CD8-positive, alpha-beta memory T cell (primary cell): ENCODE measurements at regions not wholly inside any gene's neighbourhood (a gene's known extent, or its start where the extent isn't known, plus 50 kb on each side); places are given as distances from the start of the nearest gene placed in this dataset.
A peak's percentile ranks its signal among the peaks of the same experiment; 100 is the strongest.

ENCODE experiments used
- CTCF ChIA-PET: fragments of 350-600 bp; sonication (Branson Sonifier 250); formaldehyde crosslinking; loops from one replicate; lab custom pipeline; 2021; ENCODE audit warnings: antibody characterized with exemption; lab: Charles Lee
- POLR2A ChIA-PET: fragments of 350-600 bp; sonication (Branson Sonifier 250); formaldehyde crosslinking; loops from one replicate; lab custom pipeline; 2021; ENCODE audit warnings: antibody characterized with exemption; lab: Charles Lee
- DNase-seq, 5 donors: peaks; one replicate each; pipeline versions ENCODE4 v3.0.0 to v3.0.0-alpha.2; 2020 to 2022; ENCODE audit warnings: mixed read lengths in 1 of 5
- H3K27ac ChIP-seq: one replicate; pipeline ENCODE4 v1.7.0; 2013; ENCODE audit warnings: low read depth, mild to moderate bottlenecking, low read length, moderate library complexity
- H3K27me3 ChIP-seq: 2 replicates; pipeline ENCODE4 v1.7.0; 2013; ENCODE audit warnings: low read length, mild to moderate bottlenecking; ENCODE audit not compliant: insufficient read depth, poor library complexity, severe bottlenecking
- H3K36me3 ChIP-seq: 2 replicates; pipeline ENCODE4 v1.7.0; 2013; ENCODE audit warnings: mild to moderate bottlenecking, low read length, moderate library complexity; ENCODE audit not compliant: insufficient read depth
- H3K4me1 ChIP-seq: 2 replicates; pipeline ENCODE4 v1.7.0; 2013; ENCODE audit warnings: mild to moderate bottlenecking, low read length, moderate library complexity; ENCODE audit not compliant: insufficient read depth
- H3K4me3 ChIP-seq: 2 replicates; pipeline ENCODE4 v1.7.0; 2013; ENCODE audit warnings: mild to moderate bottlenecking, low read length
- H3K9me3 ChIP-seq: 2 replicates; pipeline ENCODE4 v1.7.0; 2013; ENCODE audit warnings: mild to moderate bottlenecking, low read length
- H3K27ac Mint-ChIP-seq, 8 donors: one replicate each; pipeline ENCODE4 v1.8.0; 2020 to 2021; ENCODE audit warnings: mixed read lengths in 8 of 8, mild to moderate bottlenecking in 6 of 8, inconsistent platforms in 3 of 8, moderate library complexity in 3 of 8
- H3K27me3 Mint-ChIP-seq, 2 donors: one replicate each; pipeline ENCODE4 v1.8.0; 2020 to 2021; ENCODE audit warnings: mixed read lengths in 2 of 2, mild to moderate bottlenecking in 1 of 2, moderate library complexity in 1 of 2
- H3K36me3 Mint-ChIP-seq, 3 donors: one replicate each; pipeline ENCODE4 v1.8.0; 2020 to 2021; ENCODE audit warnings: mixed read lengths in 3 of 3, inconsistent platforms in 1 of 3, mild to moderate bottlenecking in 1 of 3
- H3K4me1 Mint-ChIP-seq, 3 donors: one replicate each; pipeline ENCODE4 v1.8.0; 2020 to 2021; ENCODE audit warnings: mixed read lengths in 3 of 3, inconsistent platforms in 1 of 3, mild to moderate bottlenecking in 1 of 3
- H3K4me3 Mint-ChIP-seq, 7 donors: one replicate each; pipeline ENCODE4 v1.8.0; 2020 to 2021; ENCODE audit warnings: mixed read lengths in 7 of 7, mild to moderate bottlenecking in 6 of 7, moderate library complexity in 4 of 7, inconsistent platforms in 2 of 7
- H3K9me3 Mint-ChIP-seq, 5 donors: one replicate each; pipeline ENCODE4 v1.8.0; 2020 to 2022; ENCODE audit warnings: mixed read lengths in 5 of 5, mild to moderate bottlenecking in 3 of 5, moderate library complexity in 2 of 5, inconsistent platforms in 1 of 5

DNA sequence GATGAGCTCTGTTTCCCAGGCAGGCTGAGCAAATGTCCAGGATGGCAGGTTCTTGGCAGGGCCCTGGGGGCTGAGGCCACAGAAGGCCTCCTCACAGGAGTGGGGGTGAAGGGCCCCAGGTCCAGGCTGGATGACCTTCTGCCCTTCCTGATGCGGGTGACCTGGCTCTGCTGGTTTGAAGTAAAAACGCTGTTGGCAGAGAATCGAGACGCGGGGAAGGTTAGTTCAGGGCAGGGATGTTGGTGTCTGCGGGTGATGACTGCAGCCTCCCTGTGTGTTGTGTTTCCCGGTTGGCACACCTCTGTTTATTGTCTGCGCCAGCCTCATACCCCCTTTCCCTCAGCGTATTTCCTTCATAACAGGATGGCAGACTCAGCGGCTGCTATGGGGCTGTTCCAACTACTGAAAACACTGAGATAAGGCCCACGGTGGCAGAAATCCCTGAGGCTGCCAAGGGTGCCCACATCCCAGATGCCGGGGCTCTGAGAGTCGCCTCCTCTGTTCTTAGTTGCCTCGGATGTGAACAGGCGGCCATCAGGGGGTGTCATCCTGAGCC, 104.6 kb downstream of the METRNL start:
- no peak for DNase-seq
- no peaks in the 10 kb centered on the region for H3K9me3 ChIP-seq
- Mint-ChIP-seq H3K4me1 (peaks cover 0 to 3% (median 0%) of the 10 kb centered on the region in 3 donors), H3K27ac (no peak overlapping the region), H3K36me3 (peaks cover 0 to 3% (median 0%) of the 10 kb centered on the region in 3 donors), H3K4me3 (no peak overlapping the region), H3K27me3 (peaks cover 0 to 5% of the 10 kb centered on the region in 2 donors), H3K9me3 (no peaks in the 10 kb centered on the region)
- H3K4me1 ChIP-seq: no peaks in the 10 kb centered on the region
- no peak overlapping the region for H3K4me3 ChIP-seq
- ChIA-PET CTCF (no interaction called here), POLR2A (interaction anchor here (0.9 kb wide), 1 partner anchor 15 kb away, joined by 6 read pairs; no protein-coding TSS in a partner anchor)
- H3K27me3 ChIP-seq: no peaks in the 10 kb centered on the region
- H3K27ac ChIP-seq: no peak overlapping the region
- no peaks in the 10 kb centered on the region for H3K36me3 ChIP-seq

DNA sequence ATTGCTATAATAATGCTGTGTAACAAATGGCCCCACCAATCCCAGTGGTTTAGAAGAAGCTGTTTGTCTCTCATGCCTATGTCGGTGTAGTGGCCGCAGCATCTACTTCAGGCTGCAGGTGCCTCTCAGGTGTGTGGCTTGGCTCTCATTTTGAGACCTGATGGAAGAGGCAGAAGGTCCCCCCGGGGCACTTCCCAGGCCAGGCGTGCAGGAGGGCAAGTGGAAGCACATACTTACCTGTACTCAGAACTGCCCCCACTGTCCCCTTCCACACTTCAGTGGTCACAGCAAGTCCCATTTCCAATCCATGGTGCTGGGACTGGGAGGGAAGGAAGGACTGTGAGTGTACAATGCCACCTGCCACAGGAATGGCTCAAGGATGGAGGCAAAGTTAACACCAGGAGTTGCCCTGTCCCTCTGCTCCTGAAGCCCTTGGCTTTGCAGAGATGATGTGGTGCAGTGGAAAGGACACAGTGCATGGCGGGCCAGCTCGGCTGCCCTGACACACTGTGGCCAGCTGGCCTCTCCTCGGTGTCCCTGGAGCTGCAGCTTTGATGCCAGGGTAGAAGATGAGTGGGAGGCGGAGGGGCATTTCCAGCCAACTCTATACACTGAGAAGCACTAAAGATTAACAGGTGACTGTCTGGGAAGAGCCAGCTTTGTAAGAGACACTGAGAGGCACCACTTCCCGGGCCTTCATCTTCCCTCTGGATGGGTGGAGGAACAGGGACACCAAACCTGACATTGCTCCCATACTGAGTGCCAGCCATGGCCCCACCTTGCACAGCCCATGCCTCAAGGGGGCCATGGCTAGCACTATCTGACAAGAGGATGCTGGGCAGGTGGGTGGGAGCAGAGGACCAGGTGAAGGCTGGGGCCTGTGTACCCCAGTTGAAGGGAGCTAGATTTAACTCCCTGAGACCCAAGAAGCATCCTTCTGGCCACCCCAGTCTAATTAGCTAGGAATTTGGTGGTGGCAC, 105.9 kb downstream of the METRNL start:
- no peak for DNase-seq
- Histone ChIP-seq H3K9me3 (no peaks in the 10 kb centered on the region), H3K4me3 (no peak overlapping the region), H3K27ac (no peak overlapping the region), H3K4me1 (no peaks in the 10 kb centered on the region), H3K27me3 (no peaks in the 10 kb centered on the region), H3K36me3 (no peaks in the 10 kb centered on the region)
- peaks cover 0 to 3% (median 0%) of the 10 kb centered on the region in 3 donors for H3K36me3 Mint-ChIP-seq
- no peak overlapping the region for H3K4me3 Mint-ChIP-seq
- ChIA-PET CTCF (no interaction called here), POLR2A (interaction anchor here (0.9 kb wide), 1 partner anchor 14 kb away, joined by 6 read pairs; no protein-coding TSS in a partner anchor)
- H3K9me3 Mint-ChIP-seq: no peaks in the 10 kb centered on the region
- peaks cover 0 to 3% (median 0%) of the 10 kb centered on the region in 3 donors for H3K4me1 Mint-ChIP-seq
- H3K27ac Mint-ChIP-seq: no peak overlapping the region
- peaks cover 0 to 7% of the 10 kb centered on the region in 2 donors for H3K27me3 Mint-ChIP-seq

DNA sequence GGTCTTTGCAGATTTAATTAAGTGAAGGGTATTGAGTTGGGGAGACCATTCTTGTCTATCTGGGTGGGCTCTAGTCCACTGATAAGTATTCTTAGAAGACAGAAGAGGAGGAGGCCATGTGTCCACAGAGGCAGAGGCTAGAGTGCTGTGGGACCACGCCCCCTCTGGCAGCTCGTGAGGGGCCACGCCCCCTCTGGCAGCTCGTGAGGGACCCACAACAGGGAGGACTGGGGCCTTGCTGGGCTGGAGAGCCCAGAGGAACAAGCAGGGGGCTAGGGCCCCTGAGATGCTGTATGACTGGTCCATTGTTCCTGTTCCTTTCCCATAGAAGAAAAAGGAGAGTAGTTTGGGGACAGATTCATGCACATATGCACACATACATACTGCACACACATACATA, 106.8 kb downstream of the METRNL start:
- ChIA-PET POLR2A (no interaction called here), CTCF (no interaction called here)

DNA sequence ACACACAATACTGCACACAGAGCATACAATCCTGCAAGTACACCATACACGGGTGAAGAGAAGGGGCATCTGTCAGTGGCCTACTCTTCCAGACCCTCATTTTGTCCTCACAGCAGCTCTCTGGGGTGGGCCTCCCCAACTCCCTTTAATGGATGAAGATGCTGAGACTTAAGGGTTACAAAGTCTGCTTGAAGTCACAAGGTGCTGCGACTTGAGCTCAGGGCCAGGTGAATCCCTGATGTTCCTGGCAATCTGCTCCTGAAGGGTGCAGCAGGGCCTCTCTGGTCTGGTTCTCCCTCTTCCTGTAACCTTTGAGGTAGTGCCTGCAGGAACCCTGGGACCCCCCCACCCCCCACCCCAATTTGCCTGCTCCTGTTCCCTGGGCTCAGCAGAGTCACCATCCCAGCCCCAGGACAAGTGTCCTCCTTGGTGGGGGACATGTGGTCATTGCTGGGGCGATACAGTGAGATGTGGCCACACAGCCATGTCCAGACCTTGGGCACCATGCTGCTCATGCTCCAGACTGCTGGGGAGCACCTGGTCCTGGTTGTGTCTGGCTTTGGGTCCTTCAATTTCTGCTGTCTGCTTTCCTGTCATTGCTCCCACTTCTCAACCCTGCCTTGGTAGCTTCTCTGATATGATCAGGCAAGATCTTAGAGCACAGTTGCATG, 107.5 kb downstream of the METRNL start:
- POLR2A ChIA-PET: no interaction called here

More for the DNA sequence above, 106.8 kb downstream of the METRNL start:
- H3K27me3 Mint-ChIP-seq: peaks cover 0 to 7% of the 10 kb centered on the region in 2 donors
- H3K27me3 ChIP-seq: no peaks in the 10 kb centered on the region
- H3K4me3 Mint-ChIP-seq: no peak overlapping the region
- peaks cover 0 to 3% (median 0%) of the 10 kb centered on the region in 3 donors for H3K36me3 Mint-ChIP-seq
- no peak overlapping the region for H3K27ac ChIP-seq
- no peaks in the 10 kb centered on the region for H3K9me3 ChIP-seq
- no peaks in the 10 kb centered on the region for H3K4me1 ChIP-seq
- no peak overlapping the region for H3K4me3 ChIP-seq
- H3K27ac Mint-ChIP-seq: no peak overlapping the region
- H3K9me3 Mint-ChIP-seq: no peaks in the 10 kb centered on the region
- no peaks in the 10 kb centered on the region for H3K36me3 ChIP-seq
- DNase-seq: no peak
- H3K4me1 Mint-ChIP-seq: peaks cover 3 to 4% (median 4%) of the 10 kb centered on the region in 3 donors

DNA sequence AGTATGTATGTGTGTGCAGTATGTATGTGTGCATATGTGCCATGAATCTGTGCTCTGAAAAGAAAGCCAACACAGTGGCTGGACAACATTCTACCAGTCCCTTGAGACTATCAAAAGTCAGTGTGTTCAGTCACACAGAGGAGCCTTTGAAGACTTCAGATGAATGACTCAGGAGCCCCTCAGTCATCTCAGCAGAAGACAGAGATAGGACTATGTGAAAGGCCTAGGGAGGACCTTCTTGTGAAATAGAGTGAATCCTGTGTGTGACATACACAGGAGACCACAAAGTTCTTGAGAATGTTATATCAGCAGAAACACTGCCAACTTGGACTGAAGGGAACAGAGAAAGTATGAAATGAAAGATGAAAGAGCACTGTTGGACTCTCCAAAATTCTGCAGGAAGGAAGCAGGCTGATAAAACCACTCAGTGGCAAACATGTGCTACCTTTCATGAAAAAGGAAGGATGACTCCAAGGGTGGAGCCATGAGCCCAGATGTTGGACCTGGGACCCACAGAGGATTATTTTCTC, 108.4 kb downstream of the METRNL start:
- Mint-ChIP-seq H3K36me3 (peaks cover 0 to 3% (median 0%) of the 10 kb centered on the region in 3 donors), H3K4me1 (peaks cover 3 to 10% (median 8%) of the 10 kb centered on the region in 3 donors), H3K9me3 (no peaks in the 10 kb centered on the region), H3K4me3 (no peak overlapping the region), H3K27ac (no peak overlapping the region), H3K27me3 (peaks cover 0 to 7% of the 10 kb centered on the region in 2 donors)
- no peak overlapping the region for H3K4me3 ChIP-seq
- DNase-seq: no peak
- POLR2A ChIA-PET: no interaction called here
- H3K4me1 ChIP-seq: no peaks in the 10 kb centered on the region
- H3K27me3 ChIP-seq: no peaks in the 10 kb centered on the region
- CTCF ChIA-PET: interaction anchor here (1.1 kb wide), 1 partner anchor 55 kb away, joined by 3 read pairs; no protein-coding TSS in a partner anchor
- no peaks in the 10 kb centered on the region for H3K9me3 ChIP-seq
- no peak overlapping the region for H3K27ac ChIP-seq
- no peaks in the 10 kb centered on the region for H3K36me3 ChIP-seq

More for the DNA sequence above, 107.5 kb downstream of the METRNL start:
- H3K27me3 ChIP-seq: no peaks in the 10 kb centered on the region
- DNase-seq: no peak
- CTCF ChIA-PET: interaction anchor here (1.1 kb wide), 1 partner anchor 54 kb away, joined by 3 read pairs; no protein-coding TSS in a partner anchor
- no peak overlapping the region for H3K4me3 ChIP-seq
- no peak overlapping the region for H3K27ac ChIP-seq
- Mint-ChIP-seq H3K4me1 (peaks cover 3 to 7% (median 6%) of the 10 kb centered on the region in 3 donors), H3K27me3 (peaks cover 0 to 7% of the 10 kb centered on the region in 2 donors), H3K4me3 (no peak overlapping the region), H3K27ac (peak overlapping the region in 1 of 8 donors; percentile 47), H3K36me3 (peaks cover 0 to 3% (median 0%) of the 10 kb centered on the region in 3 donors), H3K9me3 (no peaks in the 10 kb centered on the region)
- H3K4me1 ChIP-seq: no peaks in the 10 kb centered on the region
- no peaks in the 10 kb centered on the region for H3K36me3 ChIP-seq
- H3K9me3 ChIP-seq: no peaks in the 10 kb centered on the region

DNA sequence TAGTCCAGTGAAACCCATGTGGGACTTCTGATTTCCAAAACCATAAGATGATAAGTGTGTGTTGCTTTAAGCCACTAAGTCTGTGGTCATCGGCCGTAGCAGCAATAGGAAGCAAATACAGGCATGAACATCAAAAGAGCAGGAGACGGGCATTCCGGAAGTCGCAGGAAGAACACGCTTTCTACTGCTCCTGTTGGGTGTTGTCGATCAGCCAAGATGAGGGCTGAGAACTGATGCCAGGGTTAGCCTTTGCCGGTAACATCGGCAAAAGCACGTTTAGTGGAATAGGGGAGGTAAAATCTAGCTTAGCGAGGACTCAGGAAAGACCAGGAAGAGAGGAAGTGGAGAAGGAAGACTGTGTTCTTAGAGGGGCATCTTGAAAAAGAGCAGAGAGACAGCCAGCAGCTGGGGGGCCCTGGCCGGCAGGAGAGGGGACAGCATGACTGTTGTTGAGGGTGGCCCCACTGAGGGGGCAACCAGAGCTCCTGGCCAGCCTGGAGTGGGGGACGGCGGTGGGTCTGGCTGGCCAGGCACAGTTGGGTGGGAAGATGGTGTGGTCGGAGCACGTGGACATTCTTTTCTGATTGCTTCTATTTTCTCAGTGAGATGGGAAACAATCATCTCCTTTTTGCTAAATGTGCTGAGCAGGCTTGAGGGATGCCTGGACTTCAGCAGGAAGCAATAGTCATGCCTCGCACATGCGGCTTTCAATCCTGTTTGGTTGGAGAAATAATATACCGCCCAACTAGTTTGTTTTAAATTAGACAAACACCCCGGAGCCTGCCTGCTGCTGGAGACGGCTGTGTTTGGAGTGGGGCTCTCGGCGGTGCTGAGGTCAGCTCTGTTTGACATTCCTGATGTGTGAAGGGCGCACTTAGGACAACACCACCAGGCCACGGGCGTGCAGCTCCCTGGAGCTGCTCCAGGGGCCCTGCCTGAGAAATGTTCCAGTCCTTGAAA, 109.9 kb downstream of the METRNL start:
- CTCF ChIA-PET: no interaction called here
- no peak overlapping the region for H3K4me3 Mint-ChIP-seq

DNA sequence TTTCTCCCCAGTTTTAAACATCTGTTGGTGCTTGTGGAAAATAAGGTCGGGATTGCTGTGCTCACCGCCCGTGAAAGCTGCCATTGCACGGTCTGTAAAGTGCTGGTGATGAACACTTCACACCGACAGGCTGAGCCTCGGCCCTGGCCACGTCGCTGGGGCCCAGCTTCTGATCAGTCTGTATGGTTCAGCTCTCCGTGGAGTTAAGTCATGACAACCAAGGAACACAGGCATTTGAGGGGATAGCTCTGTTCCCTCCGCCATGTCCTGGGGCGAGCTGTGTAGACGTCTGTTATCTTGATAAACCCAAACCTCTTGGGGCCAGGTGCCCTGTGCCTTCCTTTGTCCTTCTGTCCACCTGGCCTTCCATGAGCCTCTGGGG, 110.6 kb downstream of the METRNL start:
- DNase-seq: peak in 1 of 5 donors; percentile 35
- Mint-ChIP-seq H3K4me1 (peaks cover 9 to 23% (median 16%) of the 10 kb centered on the region in 3 donors), H3K4me3 (no peak overlapping the region), H3K27me3 (peaks cover 0 to 7% of the 10 kb centered on the region in 2 donors), H3K27ac (no peak overlapping the region), H3K36me3 (peaks cover 0 to 3% (median 0%) of the 10 kb centered on the region in 3 donors), H3K9me3 (no peaks in the 10 kb centered on the region)
- ChIA-PET POLR2A (no interaction called here), CTCF (no interaction called here)
- Histone ChIP-seq H3K36me3 (no peaks in the 10 kb centered on the region), H3K4me1 (peaks cover 5% of the 10 kb centered on the region), H3K9me3 (no peaks in the 10 kb centered on the region), H3K27me3 (no peaks in the 10 kb centered on the region), H3K27ac (no peak overlapping the region), H3K4me3 (no peak overlapping the region)

More for the DNA sequence above, 109.9 kb downstream of the METRNL start:
- POLR2A ChIA-PET: no interaction called here
- Mint-ChIP-seq H3K4me1 (peaks cover 9 to 19% (median 16%) of the 10 kb centered on the region in 3 donors), H3K9me3 (no peaks in the 10 kb centered on the region), H3K27ac (no peak overlapping the region), H3K36me3 (peaks cover 0 to 3% (median 0%) of the 10 kb centered on the region in 3 donors), H3K27me3 (peaks cover 0 to 7% of the 10 kb centered on the region in 2 donors)
- no peak overlapping the region for H3K4me3 ChIP-seq
- H3K36me3 ChIP-seq: no peaks in the 10 kb centered on the region
- H3K4me1 ChIP-seq: peaks cover 5% of the 10 kb centered on the region
- H3K27me3 ChIP-seq: no peaks in the 10 kb centered on the region
- DNase-seq: no peak
- H3K9me3 ChIP-seq: no peaks in the 10 kb centered on the region
- no peak overlapping the region for H3K27ac ChIP-seq
